Esophagus muscularis mucosa (tissue), 4 donors: ENCODE measurements at regions not wholly inside any gene's neighbourhood (a gene's known extent, or its start where the extent isn't known, plus 50 kb on each side); places are given as distances from the start of the nearest gene placed in this dataset.
"Not testable (repeated sequence)": the region's sequence is repeated elsewhere in the genome, so short reads cannot be mapped to it uniquely, and the experiment has no call there.

ENCODE experiments used
- DNase-seq: peaks from one replicate; pipeline ENCODE4 v3.0.0-alpha.2; 2017; ENCODE audit errors: extremely low spot score
- H3K27ac ChIP-seq, 4 donors: fragments of 200-600 bp; sonication (generic); replicated peaks in 1 of 4; 1 replicate in 3 of 4; 2 replicates in 1 of 4; pipeline ENCODE4 v1.5.1; 2016 to 2019; ENCODE audit warnings: mild to moderate bottlenecking in 1 of 4
- H3K27me3 ChIP-seq, 4 donors: fragments of 200-600 bp; sonication (generic); one replicate each; pipeline versions ENCODE4 v1.5.1 to v1.6.0; 2016 to 2019
- H3K36me3 ChIP-seq, 4 donors: fragments of 200-600 bp; sonication (generic); one replicate each; pipeline ENCODE4 v1.5.1; 2016 to 2019
- H3K4me1 ChIP-seq, 4 donors: fragments of 200-600 bp; sonication (generic); one replicate each; pipeline ENCODE4 v1.5.1; 2016 to 2019
- H3K4me3 ChIP-seq, 4 donors: fragments of 200-600 bp; sonication (generic); 1 replicate in 2 of 4; 2 replicates in 2 of 4; pipeline ENCODE4 v1.5.1; 2016 to 2019; ENCODE audit warnings: mild to moderate bottlenecking in 4 of 4, moderate library complexity in 1 of 4
- H3K9me3 ChIP-seq, 4 donors: fragments of 200-600 bp; sonication (generic); 1 replicate in 3 of 4; 2 replicates in 1 of 4; pipeline ENCODE4 v1.5.1; 2016 to 2019
- EP300 ChIP-seq: sonication (generic); formaldehyde crosslinking; IDR thresholded peaks from one replicate; pipeline ENCODE4 v1.6.1; 2017; ENCODE audit warnings: antibody characterized with exemption
- POLR2A ChIP-seq: fragments of 450-650 bp; IDR thresholded peaks from one replicate; pipeline ENCODE4 v1.6.1; 2017; ENCODE audit warnings: antibody characterized with exemption, moderate library complexity, mild to moderate bottlenecking, low read depth
- POLR2AphosphoS5 ChIP-seq, 2 donors: sonication (generic); formaldehyde crosslinking; IDR thresholded peaks; one replicate each; pipeline ENCODE4 v1.6.1; 2017; ENCODE audit warnings: antibody characterized with exemption in 2 of 2
- WGBS: methylation state at CpG from one replicate; pipeline ENCODE4 v1.1.5; 2018; 5-methylcytosine and 5-hydroxymethylcytosine counted together
- intact Hi-C: fragments of 100-400 bp; cut with DNase I; formaldehyde crosslinking; loops from one replicate; pipeline ENCODE4 v1.15.1; 2023
- TF ChIP-seq, protein P1 (sequence below), 3 experiments: fragments of 200-600 bp in 2 of 3; fragments of 450-650 bp in 1 of 3; sonication (generic) in 2 of 3; IDR thresholded peaks; one replicate each; pipeline ENCODE4 v1.5.1; 2017 to 2019; ENCODE audit warnings: antibody characterized with exemption in 3 of 3, mild to moderate bottlenecking in 2 of 3, moderate library complexity in 1 of 3

DNA sequence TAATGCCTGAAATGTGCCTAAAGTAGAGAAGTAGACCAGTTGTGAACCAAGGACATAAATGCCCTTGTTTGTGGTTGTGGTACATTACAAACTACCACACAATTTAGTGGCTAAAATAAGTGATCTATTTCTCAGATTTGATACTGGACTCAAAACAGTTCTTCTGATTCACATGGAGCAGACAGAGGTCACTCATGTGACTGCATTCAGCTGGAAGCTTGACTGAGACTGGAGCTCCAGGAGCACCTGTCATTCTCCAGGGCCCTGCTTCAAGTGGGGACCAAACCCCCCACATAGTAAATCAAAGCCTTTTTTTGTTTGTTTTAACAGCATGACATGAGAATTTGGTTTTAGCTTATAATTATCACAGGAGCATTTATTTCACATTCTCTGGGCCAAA, 301.2 kb downstream of the OXSM start:
- Histone ChIP-seq H3K4me1 (peaks cover 11 to 16% (median 14%) of the 10 kb centered on the region in 4 donors), H3K27ac (peak overlapping the region; percentile 13 to 57 (median 30)), H3K36me3 (no peaks in the 10 kb centered on the region), H3K9me3 (peaks cover 0 to 12% (median 8%) of the 10 kb centered on the region in 4 donors), H3K27me3 (no peaks in the 10 kb centered on the region), H3K4me3 (no peak overlapping the region)
- TF ChIP-seq, protein P1, sequence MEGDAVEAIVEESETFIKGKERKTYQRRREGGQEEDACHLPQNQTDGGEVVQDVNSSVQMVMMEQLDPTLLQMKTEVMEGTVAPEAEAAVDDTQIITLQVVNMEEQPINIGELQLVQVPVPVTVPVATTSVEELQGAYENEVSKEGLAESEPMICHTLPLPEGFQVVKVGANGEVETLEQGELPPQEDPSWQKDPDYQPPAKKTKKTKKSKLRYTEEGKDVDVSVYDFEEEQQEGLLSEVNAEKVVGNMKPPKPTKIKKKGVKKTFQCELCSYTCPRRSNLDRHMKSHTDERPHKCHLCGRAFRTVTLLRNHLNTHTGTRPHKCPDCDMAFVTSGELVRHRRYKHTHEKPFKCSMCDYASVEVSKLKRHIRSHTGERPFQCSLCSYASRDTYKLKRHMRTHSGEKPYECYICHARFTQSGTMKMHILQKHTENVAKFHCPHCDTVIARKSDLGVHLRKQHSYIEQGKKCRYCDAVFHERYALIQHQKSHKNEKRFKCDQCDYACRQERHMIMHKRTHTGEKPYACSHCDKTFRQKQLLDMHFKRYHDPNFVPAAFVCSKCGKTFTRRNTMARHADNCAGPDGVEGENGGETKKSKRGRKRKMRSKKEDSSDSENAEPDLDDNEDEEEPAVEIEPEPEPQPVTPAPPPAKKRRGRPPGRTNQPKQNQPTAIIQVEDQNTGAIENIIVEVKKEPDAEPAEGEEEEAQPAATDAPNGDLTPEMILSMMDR (IDR thresholded peaks at IDR 0.05): no peak
- TF ChIP-seq EP300 (no peak), POLR2AphosphoS5 (IDR thresholded peaks at IDR 0.05) (no peak), POLR2A (no peak)
- no peak for DNase-seq
- intact Hi-C loops: no loop called here

DNA sequence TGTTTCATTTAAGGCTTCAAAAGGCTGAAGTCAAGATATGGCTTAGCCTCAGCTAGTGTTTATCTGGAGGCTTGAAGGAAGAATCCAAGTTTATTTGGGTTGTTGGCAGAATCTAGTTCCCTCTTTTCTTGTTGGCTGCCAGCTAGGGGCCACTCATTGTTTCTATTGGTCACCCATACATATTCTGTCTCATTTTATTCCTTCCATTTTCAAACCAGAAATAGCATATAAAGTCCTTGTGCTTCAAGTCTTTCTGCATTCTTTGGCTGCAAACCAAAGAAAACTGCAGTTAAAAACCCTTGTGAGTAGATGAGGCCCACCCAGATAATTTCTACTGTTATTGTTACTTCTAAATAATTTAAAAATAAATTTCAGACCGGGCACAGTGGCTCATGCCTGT, 301.7 kb downstream of the OXSM start:
- no peak for TF ChIP-seq POLR2AphosphoS5 (IDR thresholded peaks at IDR 0.05)
- TF ChIP-seq POLR2A: no peak
- no peak for TF ChIP-seq EP300
- TF ChIP-seq, protein P1 (IDR thresholded peaks at IDR 0.05): no peak
- WGBS: 33% methylated on average over 1 of the region's 1 CpG
- H3K27me3 ChIP-seq: no peaks in the 10 kb centered on the region
- no peaks in the 10 kb centered on the region for H3K36me3 ChIP-seq
- peak overlapping the region; percentile 13 to 57 (median 30) for H3K27ac ChIP-seq
- no peak overlapping the region for H3K4me3 ChIP-seq
- DNase-seq: no peak
- intact Hi-C loops: no loop called here
- peaks cover 11 to 16% (median 14%) of the 10 kb centered on the region in 4 donors for H3K4me1 ChIP-seq
- peaks cover 0 to 17% (median 10%) of the 10 kb centered on the region in 4 donors for H3K9me3 ChIP-seq

DNA sequence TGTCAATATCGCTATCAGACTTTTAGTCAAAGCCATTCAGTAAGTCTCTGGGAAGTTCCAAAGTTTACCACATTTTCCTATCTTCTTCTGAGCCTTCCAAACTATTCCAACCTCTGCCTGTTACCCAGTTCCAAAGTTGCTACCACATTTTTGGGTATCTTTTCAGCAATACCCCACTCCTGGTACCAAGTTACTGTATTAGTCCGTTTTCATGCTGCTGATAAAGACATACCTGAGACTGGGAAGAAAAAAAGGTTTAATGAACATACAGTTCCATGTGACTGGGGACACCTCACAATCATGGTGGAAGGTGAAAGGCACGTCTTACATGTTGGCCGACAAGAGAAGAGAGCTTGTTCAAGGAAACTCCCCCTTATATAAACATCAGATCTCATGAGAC, 307.2 kb downstream of the OXSM start:
- H3K4me1 ChIP-seq: peaks cover 0 to 26% (median 12%) of the 10 kb centered on the region in 4 donors
- H3K9me3 ChIP-seq: peaks cover 0 to 25% (median 12%) of the 10 kb centered on the region in 4 donors

DNA sequence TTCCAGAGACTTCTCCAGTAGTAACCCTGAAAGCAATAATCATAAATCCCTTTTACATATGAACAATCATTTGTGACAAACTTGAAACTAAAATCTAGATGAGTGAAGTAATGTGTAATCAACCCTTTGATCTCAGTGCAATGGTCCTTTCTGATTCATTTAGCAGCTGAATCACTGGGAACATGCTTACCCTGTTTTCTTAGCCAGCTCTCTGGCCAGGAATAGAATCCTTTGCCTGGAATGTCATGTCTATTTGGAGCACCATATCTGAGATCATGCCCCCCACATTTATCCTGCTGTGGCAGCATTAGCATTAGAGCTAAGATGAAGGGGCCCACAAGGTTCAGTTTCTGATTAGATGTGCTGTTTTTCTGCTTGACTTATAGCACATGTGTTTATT, 309.8 kb downstream of the OXSM start:
- Histone ChIP-seq H3K27me3 (no peaks in the 10 kb centered on the region), H3K36me3 (no peaks in the 10 kb centered on the region), H3K4me1 (peaks cover 15 to 33% (median 21%) of the 10 kb centered on the region in 4 donors), H3K27ac (no peak overlapping the region), H3K4me3 (no peak overlapping the region), H3K9me3 (peaks cover 0 to 25% (median 12%) of the 10 kb centered on the region in 4 donors)
- TF ChIP-seq POLR2A (no peak), POLR2AphosphoS5 (IDR thresholded peaks at IDR 0.05) (no peak), EP300 (no peak)
- TF ChIP-seq, protein P1 (IDR thresholded peaks at IDR 0.05): no peak
- intact Hi-C loops: no loop called here
- DNase-seq: no peak

More for the DNA sequence above, 307.2 kb downstream of the OXSM start:
- H3K4me3 ChIP-seq, DNase-seq, intact Hi-C loops, H3K36me3 ChIP-seq, H3K27ac ChIP-seq, H3K27me3 ChIP-seq: not testable (repeated sequence)
- WGBS: 89% methylated on average over 4 of the region's 4 CpGs

DNA sequence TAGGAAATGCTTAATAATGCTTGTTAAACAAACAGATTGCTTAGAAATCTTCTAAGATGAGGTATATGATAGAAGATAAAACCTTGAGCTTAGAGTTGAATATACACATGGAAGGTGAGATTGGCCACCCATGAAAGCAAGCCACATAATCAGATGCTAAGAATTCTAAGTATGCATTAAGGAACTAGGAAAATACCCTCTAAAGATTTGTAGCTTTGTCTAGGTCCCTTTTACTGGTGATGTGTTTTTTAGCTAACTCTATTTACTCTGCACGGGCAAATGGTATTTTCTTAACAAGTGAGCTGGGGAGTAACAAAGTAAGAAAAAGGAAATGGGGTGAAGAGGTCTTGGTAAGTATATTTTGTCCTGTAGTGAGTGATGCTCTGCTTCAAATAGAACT, 310.3 kb downstream of the OXSM start:
- Histone ChIP-seq H3K9me3 (peaks cover 0 to 25% (median 12%) of the 10 kb centered on the region in 4 donors), H3K4me1 (peaks cover 20 to 38% (median 25%) of the 10 kb centered on the region in 4 donors), H3K36me3 (no peaks in the 10 kb centered on the region), H3K4me3 (no peak overlapping the region), H3K27me3 (no peaks in the 10 kb centered on the region), H3K27ac (no peak overlapping the region)
- 74% methylated on average over 1 of the region's 1 CpG for WGBS
- TF ChIP-seq EP300 (no peak), POLR2A (no peak), POLR2AphosphoS5 (IDR thresholded peaks at IDR 0.05) (no peak)
- TF ChIP-seq, protein P1 (IDR thresholded peaks at IDR 0.05): no peak
- DNase-seq: no peak
- intact Hi-C loops: no loop called here
